Keratinocyte (primary cell): ENCODE measurements at regions not wholly inside any gene's neighbourhood (a gene's known extent, or its start where the extent isn't known, plus 50 kb on each side); places are given as distances from the start of the nearest gene placed in this dataset.

Source experiments
- DNase-seq: peaks from one replicate; pipeline ENCODE4 v3.0.0-alpha.2; 2011; ENCODE audit warnings: low read depth, missing footprints, low spot score
- FAIRE-seq: peaks from 2 replicates; lab custom pipeline; 2011; peaks lifted over from hg19 to GRCh38; lab: Jason Lieb, UNC
- H2AFZ ChIP-seq: 2 replicates; pipeline ENCODE4 v1.6.0; 2012; ENCODE audit warnings: low read length, control low read depth, inconsistent platforms; ENCODE audit not compliant: control insufficient read depth
- H3K27ac ChIP-seq: 2 replicates; pipeline ENCODE4 v1.5.1; 2011; ENCODE audit warnings: low read length; ENCODE audit not compliant: control insufficient read depth, insufficient read depth
- H3K27me3 ChIP-seq: 3 replicates; pipeline ENCODE4 v1.6.0; 2011; ENCODE audit warnings: low read length; ENCODE audit not compliant: control insufficient read depth, insufficient read depth; ENCODE audit errors: extremely low read depth
- H3K36me3 ChIP-seq, 2 experiments: 2 replicates in 1 of 2; 3 replicates in 1 of 2; pipeline ENCODE4 v1.5.1; 2011; ENCODE audit warnings: low read length in 2 of 2, mild to moderate bottlenecking in 1 of 2; ENCODE audit not compliant: control insufficient read depth in 2 of 2, insufficient read depth in 2 of 2; ENCODE audit errors: extremely low read depth in 1 of 2
- H3K4me1 ChIP-seq: 3 replicates; pipeline ENCODE4 v1.5.1; 2011; ENCODE audit warnings: low read length; ENCODE audit not compliant: control insufficient read depth, insufficient read depth; ENCODE audit errors: extremely low read depth
- H3K4me2 ChIP-seq: 3 replicates; pipeline ENCODE4 v1.6.0; 2011; ENCODE audit warnings: low read depth, low read length; ENCODE audit not compliant: control insufficient read depth, insufficient read depth; ENCODE audit errors: extremely low read depth
- H3K4me3 ChIP-seq, 3 experiments: fragments of 200-600 bp in 1 of 3; sonication (generic) in 1 of 3; 2 replicates in 2 of 3; 3 replicates in 1 of 3; pipeline ENCODE4 v1.5.1; 2011 to 2016; ENCODE audit warnings: low read length in 3 of 3, mild to moderate bottlenecking in 3 of 3, control low read depth in 2 of 3, inconsistent platforms in 1 of 3, low read depth in 1 of 3, mixed read lengths in 1 of 3, mixed run types in 1 of 3, moderate library complexity in 1 of 3; ENCODE audit not compliant: control insufficient read depth in 2 of 3, insufficient read depth in 2 of 3; ENCODE audit errors: extremely low read depth in 1 of 3
- H3K79me2 ChIP-seq: 2 replicates; pipeline ENCODE4 v1.6.0; 2012; ENCODE audit warnings: low read length; ENCODE audit not compliant: control insufficient read depth, insufficient read depth
- H3K9ac ChIP-seq: 3 replicates; pipeline ENCODE4 v1.6.0; 2011; ENCODE audit warnings: low read length; ENCODE audit not compliant: control insufficient read depth, insufficient read depth; ENCODE audit errors: extremely low read depth
- H3K9me1 ChIP-seq: 3 replicates; pipeline ENCODE4 v1.6.0; 2011; ENCODE audit warnings: low read length; ENCODE audit not compliant: control insufficient read depth, insufficient read depth; ENCODE audit errors: extremely low read depth
- H3K9me3 ChIP-seq: 2 replicates; pipeline ENCODE4 v1.5.1; 2012; ENCODE audit warnings: low read depth, low read length; ENCODE audit not compliant: control insufficient read depth
- H4K20me1 ChIP-seq: 3 replicates; pipeline ENCODE4 v1.6.0; 2011; ENCODE audit warnings: low read length; ENCODE audit not compliant: control insufficient read depth, insufficient read depth; ENCODE audit errors: extremely low read depth
- EZH2 ChIP-seq: IDR thresholded peaks from one replicate; pipeline ENCODE4 v1.6.1; 2012; ENCODE audit warnings: inconsistent platforms, mild to moderate bottlenecking, low read length, moderate library complexity
- dilution Hi-C: fragments of 300-500 bp; cut with MboI; formaldehyde crosslinking; loops from one replicate; pipeline ENCODE4 v1.7.0; 2020; ENCODE audit warnings: low sequenced_read_pairs; ENCODE audit not compliant: extremely low pct_ligation_motif_present
- TF ChIP-seq, protein P1 (sequence below), 3 experiments: IDR thresholded peaks in 1 of 3; conservative IDR thresholded peaks in 1 of 3; optimal IDR thresholded peaks in 1 of 3; 2 replicates in 2 of 3; 3 replicates in 1 of 3; pipeline versions ENCODE3 to v1.5.1; 2011; ENCODE audit warnings: low read length in 3 of 3, mild to moderate bottlenecking in 3 of 3, moderate library complexity in 2 of 3, control low read depth in 1 of 3, inconsistent platforms in 1 of 3; ENCODE audit not compliant: insufficient read depth in 2 of 3; ENCODE audit errors: extremely low read depth in 1 of 3

DNA sequence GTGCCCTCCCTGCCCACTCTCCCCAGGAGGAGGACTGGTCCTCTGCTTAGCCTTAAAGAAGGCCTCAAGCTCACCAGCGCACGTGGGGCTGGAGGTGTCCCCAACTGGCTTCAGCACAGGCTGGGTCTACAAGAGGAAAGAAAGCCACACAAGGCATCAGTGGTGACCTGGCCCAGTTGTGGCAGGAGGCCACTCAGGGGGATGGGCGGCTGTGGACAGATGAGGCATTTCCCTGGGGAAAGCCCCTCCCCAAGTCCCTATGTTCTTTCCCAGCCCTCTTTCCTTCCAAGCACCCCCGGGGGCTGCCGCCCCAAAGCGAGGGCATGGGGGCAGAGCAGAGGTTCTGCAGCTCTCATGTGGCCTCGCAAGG is 155.2 kb upstream of the TLE3 start:
- dilution Hi-C loops = no loop called here
- H3K36me3 ChIP-seq = no peaks in the 10 kb centered on the region
- no peaks in the 10 kb centered on the region for H3K9me3 ChIP-seq
- H3K27ac ChIP-seq = no peak overlapping the region
- H2AFZ ChIP-seq = no peak overlapping the region
- peaks cover 27% of the 10 kb centered on the region for H3K27me3 ChIP-seq
- no peak for TF ChIP-seq EZH2
- TF ChIP-seq, protein P1, sequence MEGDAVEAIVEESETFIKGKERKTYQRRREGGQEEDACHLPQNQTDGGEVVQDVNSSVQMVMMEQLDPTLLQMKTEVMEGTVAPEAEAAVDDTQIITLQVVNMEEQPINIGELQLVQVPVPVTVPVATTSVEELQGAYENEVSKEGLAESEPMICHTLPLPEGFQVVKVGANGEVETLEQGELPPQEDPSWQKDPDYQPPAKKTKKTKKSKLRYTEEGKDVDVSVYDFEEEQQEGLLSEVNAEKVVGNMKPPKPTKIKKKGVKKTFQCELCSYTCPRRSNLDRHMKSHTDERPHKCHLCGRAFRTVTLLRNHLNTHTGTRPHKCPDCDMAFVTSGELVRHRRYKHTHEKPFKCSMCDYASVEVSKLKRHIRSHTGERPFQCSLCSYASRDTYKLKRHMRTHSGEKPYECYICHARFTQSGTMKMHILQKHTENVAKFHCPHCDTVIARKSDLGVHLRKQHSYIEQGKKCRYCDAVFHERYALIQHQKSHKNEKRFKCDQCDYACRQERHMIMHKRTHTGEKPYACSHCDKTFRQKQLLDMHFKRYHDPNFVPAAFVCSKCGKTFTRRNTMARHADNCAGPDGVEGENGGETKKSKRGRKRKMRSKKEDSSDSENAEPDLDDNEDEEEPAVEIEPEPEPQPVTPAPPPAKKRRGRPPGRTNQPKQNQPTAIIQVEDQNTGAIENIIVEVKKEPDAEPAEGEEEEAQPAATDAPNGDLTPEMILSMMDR (optimal IDR thresholded peaks at IDR 0.05 in 1 of 3, IDR thresholded peaks at IDR 0.05 in 1 of 3, conservative IDR thresholded peaks at IDR 0.05 in 1 of 3; ENCODE audit: extremely low read depth in 1 of 3, insufficient read depth in 2 of 3, low read length in 3 of 3) = no peak
- H3K4me2 ChIP-seq = no peak overlapping the region
- no peak overlapping the region for H3K4me3 ChIP-seq
- H3K4me1 ChIP-seq = peaks cover 14% of the 10 kb centered on the region
- DNase-seq = no peak
- H3K9me1 ChIP-seq = no peaks in the 10 kb centered on the region
- no peak for FAIRE-seq
- no peaks in the 10 kb centered on the region for H3K79me2 ChIP-seq
- no peak overlapping the region for H3K9ac ChIP-seq
- H4K20me1 ChIP-seq = no peaks in the 10 kb centered on the region

DNA sequence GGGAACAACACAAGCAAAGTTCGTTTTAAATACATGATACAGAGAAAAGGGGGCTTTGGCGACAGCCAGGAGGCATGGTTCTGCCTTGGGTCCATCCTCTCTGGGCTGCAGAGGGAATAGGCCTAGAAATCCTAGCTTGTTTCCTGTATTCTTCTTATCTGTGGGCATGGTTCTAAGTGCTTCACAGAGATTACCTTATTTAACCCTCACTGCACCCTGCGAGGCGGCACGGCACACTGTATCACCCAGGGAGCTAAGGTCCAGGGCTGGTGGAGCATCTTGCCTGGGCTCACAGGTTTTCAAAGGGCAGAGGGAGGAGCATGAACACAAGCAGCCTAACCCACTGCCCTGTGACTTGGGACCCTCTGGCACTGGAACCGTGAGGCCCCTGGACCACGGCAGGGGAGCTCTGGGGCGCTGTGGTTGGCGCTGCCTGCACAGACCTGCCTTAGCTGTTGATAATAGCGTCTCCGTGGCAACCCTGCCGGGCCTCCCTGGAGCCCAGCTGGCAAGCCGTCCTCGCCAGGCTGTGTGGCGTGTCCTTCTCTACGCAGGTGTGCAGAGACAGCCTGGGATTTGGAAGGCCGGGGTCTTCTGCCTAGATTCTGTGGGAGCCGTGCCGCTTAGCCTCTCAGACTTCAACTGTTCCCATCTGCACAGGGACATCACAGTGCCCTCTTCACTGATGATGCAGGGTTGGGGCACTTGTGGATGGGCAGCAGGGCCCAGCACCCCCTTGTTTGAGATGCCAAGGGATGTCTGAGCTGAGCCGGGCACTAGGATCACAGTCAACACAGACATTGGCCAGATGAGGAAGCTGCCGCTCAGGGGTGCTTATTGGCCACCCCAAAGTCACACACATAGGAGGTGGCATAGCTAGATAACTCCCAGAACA is 154.6 kb upstream of the TLE3 start:
- Histone ChIP-seq H3K27ac (no peak overlapping the region), H3K4me2 (peak overlapping the region; percentile 37), H3K36me3 (no peaks in the 10 kb centered on the region), H2AFZ (no peak overlapping the region), H4K20me1 (no peaks in the 10 kb centered on the region), H3K9me3 (no peaks in the 10 kb centered on the region), H3K9me1 (no peaks in the 10 kb centered on the region), H3K79me2 (no peaks in the 10 kb centered on the region), H3K4me1 (peaks cover 14% of the 10 kb centered on the region), H3K27me3 (peaks cover 23% of the 10 kb centered on the region), H3K4me3 (no peak overlapping the region), H3K9ac (no peak overlapping the region)
- dilution Hi-C loops = no loop called here
- FAIRE-seq = no peak
- no peak for DNase-seq
- TF ChIP-seq, protein P1 (optimal IDR thresholded peaks at IDR 0.05 in 1 of 3, IDR thresholded peaks at IDR 0.05 in 1 of 3, conservative IDR thresholded peaks at IDR 0.05 in 1 of 3; ENCODE audit: extremely low read depth in 1 of 3, insufficient read depth in 2 of 3, low read length in 3 of 3) = no peak
- TF ChIP-seq EZH2 = no peak
